HG02840 (cell line): ENCODE measurements at regions not wholly inside any gene's neighbourhood (a gene's known extent, or its start where the extent isn't known, plus 50 kb on each side); places are given as distances from the start of the nearest gene placed in this dataset.

ENCODE experiments used
- ATAC-seq: cut with Tn5 transposase; IDR thresholded peaks from one replicate; pipeline ENCODE4 v1.9.1; 2021; ENCODE audit warnings: mild to moderate bottlenecking, moderate library complexity, moderate number of reproducible peaks; ENCODE audit not compliant: unreplicated experiment, low FRiP score

- ATAC-seq = no peak
These were observed 65.7 kb upstream of the FZD8 start for GRCh38 chr10:35707642-35708425.

GRCh38 chr10:35706959-35707358 lies 64.9 kb upstream of the FZD8 start:
- ATAC-seq = no peak

- ATAC-seq = no peak
These were observed 63.6 kb upstream of the FZD8 start for GRCh38 chr10:35705671-35706070.

- ATAC-seq = no peak
These were observed 63.0 kb upstream of the FZD8 start for GRCh38 chr10:35705051-35705450.

- no peak for ATAC-seq
These were observed 62.3 kb upstream of the FZD8 start for GRCh38 chr10:35704401-35704800.

- no peak for ATAC-seq
These were observed 58.4 kb upstream of the FZD8 start for GRCh38 chr10:35700487-35700882.

- no peak for ATAC-seq
These were observed 57.9 kb upstream of the FZD8 start for GRCh38 chr10:35699848-35700486.

- ATAC-seq = no peak
These were observed 54.5 kb upstream of the FZD8 start for GRCh38 chr10:35696392-35697287.

GRCh38 chr10:35693800-35694199 lies 51.7 kb upstream of the FZD8 start:
- no peak for ATAC-seq
